ENCODE measurements at regions not wholly inside any gene's neighbourhood (a gene's known extent, or its start where the extent isn't known, plus 50 kb on each side); places are given as distances from the start of the nearest gene placed in this dataset.

DNA sequence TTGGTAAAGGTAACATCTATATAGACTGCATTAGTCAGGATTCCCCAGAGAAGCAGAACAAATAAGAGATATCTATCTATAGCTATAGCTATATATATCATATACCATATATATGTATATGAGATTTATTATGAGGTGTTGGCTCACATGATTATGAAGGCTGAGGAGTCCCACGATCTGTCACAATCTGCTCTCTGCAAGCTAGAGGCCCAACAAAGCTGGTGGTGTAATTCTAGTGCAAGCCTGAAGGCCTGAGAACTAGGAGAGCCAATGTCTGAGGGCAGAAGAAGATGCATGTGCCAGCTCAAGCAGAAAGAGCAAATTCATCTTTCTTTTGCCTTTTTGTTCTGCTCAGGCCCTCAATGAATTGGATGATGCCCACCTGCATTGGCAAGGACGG, 102.2 kb upstream of the PLPPR1 start:
- TF ChIP-seq, protein P1, sequence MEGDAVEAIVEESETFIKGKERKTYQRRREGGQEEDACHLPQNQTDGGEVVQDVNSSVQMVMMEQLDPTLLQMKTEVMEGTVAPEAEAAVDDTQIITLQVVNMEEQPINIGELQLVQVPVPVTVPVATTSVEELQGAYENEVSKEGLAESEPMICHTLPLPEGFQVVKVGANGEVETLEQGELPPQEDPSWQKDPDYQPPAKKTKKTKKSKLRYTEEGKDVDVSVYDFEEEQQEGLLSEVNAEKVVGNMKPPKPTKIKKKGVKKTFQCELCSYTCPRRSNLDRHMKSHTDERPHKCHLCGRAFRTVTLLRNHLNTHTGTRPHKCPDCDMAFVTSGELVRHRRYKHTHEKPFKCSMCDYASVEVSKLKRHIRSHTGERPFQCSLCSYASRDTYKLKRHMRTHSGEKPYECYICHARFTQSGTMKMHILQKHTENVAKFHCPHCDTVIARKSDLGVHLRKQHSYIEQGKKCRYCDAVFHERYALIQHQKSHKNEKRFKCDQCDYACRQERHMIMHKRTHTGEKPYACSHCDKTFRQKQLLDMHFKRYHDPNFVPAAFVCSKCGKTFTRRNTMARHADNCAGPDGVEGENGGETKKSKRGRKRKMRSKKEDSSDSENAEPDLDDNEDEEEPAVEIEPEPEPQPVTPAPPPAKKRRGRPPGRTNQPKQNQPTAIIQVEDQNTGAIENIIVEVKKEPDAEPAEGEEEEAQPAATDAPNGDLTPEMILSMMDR (IDR thresholded peaks at IDR 0.05): no peak

DNA sequence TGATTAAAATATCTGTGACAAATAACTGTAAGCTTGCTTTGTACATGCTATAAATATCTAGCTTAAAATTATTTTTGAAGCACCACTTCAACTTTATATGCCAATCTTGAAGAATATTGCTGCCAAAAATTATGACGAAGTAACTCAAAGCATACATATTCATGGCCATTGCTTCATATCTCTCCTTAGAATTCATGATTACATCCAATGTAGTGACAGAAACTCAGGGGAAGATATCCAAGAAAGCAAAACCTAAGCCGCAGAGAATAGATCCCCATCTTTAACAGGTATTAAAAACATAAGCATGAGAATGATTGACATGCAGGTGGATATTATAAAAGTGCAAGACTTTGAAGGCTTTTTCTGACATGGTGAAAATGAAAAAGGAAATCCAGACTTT, 100.8 kb upstream of the PLPPR1 start:
- TF ChIP-seq, protein P1 (IDR thresholded peaks at IDR 0.05): no peak

DNA sequence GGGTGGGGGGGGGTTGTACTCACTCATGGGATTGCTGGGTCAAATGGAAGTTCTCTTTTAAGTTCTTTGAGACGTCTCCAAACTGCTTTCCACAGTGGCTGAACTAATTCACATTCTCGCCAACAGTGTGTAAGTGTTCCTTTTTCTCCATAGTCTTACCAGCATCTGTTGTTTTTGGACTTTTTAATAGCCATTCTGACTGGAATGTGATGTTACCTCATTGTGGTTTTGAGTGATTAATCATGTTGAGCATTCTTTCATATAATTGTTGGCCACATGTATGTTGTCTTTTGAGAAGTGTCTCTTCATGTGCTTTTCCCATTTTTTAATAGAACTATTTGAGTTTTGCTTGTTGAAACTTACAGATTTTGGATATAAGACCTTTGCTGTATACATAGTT, 94.9 kb upstream of the PLPPR1 start:
- TF ChIP-seq, protein P1 (IDR thresholded peaks at IDR 0.05): no peak

DNA sequence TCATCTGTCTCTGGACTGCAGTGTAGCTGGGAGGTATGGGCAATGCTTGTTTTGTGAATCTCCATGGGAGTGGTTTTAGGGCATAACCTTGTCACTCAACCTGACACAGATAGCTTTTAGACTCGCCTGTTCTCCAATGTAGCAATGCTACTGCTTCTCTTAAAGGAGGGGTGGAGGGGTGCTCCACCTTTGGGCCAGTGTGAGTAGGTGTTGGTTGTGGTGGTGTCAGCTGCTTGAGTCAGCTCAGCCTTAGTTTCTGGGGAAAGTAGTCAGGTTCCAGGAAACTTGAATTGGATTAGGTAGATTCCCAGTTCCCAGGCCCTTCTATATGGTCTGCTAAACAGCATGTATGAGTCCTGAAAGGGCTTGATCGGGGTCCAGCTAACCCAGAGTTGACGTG, 91.1 kb upstream of the PLPPR1 start:
- TF ChIP-seq, protein P1 (IDR thresholded peaks at IDR 0.05): no peak

DNA sequence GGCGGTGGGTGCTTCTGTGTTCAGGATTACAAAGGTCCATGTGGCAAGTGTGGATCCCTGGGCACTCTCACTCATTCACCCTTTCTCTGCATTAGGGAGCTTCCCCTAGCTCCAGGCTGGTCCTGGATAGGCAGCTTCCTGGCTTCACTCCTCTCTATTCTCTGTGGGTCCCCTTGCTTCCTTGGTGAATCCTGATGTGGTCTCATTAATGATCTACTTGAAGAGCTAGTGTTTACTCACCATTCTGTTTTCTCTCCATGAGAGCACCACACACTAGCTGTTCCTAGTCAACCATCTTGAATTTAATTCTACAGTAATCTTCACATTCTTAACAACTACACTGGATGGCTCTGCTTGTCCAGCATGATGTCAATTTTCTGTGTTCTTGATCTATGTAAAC, 90.0 kb upstream of the PLPPR1 start:
- TF ChIP-seq, protein P1 (IDR thresholded peaks at IDR 0.05): no peak

DNA sequence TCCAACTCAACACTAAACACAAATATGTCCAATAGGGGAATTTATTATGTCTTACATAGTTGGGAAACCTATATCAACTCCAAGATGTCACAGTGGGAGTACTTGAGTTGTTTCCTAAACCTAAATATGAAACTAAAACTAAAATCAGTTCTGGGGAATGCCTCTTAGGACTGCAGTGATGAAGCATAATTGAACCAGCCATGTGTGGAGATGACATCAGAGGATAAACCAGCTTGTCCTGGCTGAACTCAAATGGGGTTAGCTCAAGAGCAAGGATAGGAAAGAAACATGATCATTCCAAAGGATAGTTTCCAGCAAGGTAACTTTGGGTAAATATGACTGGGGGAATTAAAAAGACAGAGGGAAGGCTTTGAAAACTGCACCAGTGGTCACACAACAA, 88.9 kb upstream of the PLPPR1 start:
- TF ChIP-seq, protein P1 (IDR thresholded peaks at IDR 0.05): no peak

DNA sequence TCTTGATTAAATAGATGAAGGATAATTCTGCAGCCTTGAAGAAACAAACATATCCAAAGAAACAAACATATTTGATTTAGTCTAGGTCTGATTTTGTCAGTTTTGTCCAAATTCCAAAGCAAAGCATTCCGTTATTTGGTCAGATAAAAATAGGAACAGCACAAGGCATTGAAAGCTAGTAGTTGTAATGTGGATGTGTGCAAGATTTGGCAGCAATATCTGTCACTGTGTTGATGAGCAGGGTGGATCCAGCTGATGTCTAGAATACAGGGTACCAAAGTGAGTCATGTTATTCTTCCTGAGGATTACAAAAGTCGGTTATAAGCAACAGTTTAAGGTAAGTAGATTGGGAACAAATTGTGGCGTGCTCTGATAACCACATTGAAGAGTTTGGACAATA, 69.3 kb upstream of the PLPPR1 start:
- TF ChIP-seq, protein P1 (IDR thresholded peaks at IDR 0.05): no peak
